Kidney (tissue), 13 donors: ENCODE measurements at regions not wholly inside any gene's neighbourhood (a gene's known extent, or its start where the extent isn't known, plus 50 kb on each side); places are given as distances from the start of the nearest gene placed in this dataset.

ENCODE experiments used
- DNase-seq, 5 donors: peaks; one replicate each; pipeline ENCODE4 v3.0.0-alpha.2; 2013 to 2020
- FAIRE-seq: peaks from 2 replicates; lab custom pipeline; 2012; peaks lifted over from hg19 to GRCh38; lab: Jason Lieb, UNC
- H3K27ac ChIP-seq, 2 donors: one replicate each; pipeline ENCODE4 v1.7.0; 2013; ENCODE audit warnings: low read depth in 2 of 2, low read length in 2 of 2, inconsistent platforms in 1 of 2
- H3K27me3 ChIP-seq: one replicate; pipeline ENCODE4 v1.7.1; 2013; ENCODE audit warnings: low read length, inconsistent platforms; ENCODE audit not compliant: control insufficient read depth, insufficient read depth
- H3K36me3 ChIP-seq, 3 donors: one replicate each; pipeline versions ENCODE4 v1.7.0 to v1.7.1; 2013; ENCODE audit warnings: low read length in 3 of 3, control low read depth in 1 of 3, inconsistent platforms in 1 of 3; ENCODE audit not compliant: insufficient read depth in 3 of 3, control insufficient read depth in 2 of 3
- H3K4me1 ChIP-seq, 3 donors: one replicate each; pipeline versions ENCODE4 v1.7.0 to v1.7.1; 2013; ENCODE audit warnings: low read length in 3 of 3, inconsistent platforms in 1 of 3, low read depth in 1 of 3; ENCODE audit not compliant: control insufficient read depth in 2 of 3, insufficient read depth in 2 of 3
- H3K4me3 ChIP-seq, 3 donors: one replicate each; pipeline versions ENCODE4 v1.7.0 to v1.8.1; 2013; ENCODE audit warnings: low read length in 3 of 3, control low read depth in 1 of 3, inconsistent platforms in 1 of 3
- H3K9ac ChIP-seq, 3 donors: one replicate each; pipeline versions ENCODE4 v1.7.0 to v1.7.1; 2013; ENCODE audit warnings: low read length in 3 of 3, control low read depth in 1 of 3, inconsistent platforms in 1 of 3
- H3K9me3 ChIP-seq, 3 donors: one replicate each; pipeline versions ENCODE4 v1.7.0 to v1.7.1; 2013; ENCODE audit warnings: low read length in 3 of 3, control low read depth in 1 of 3, inconsistent platforms in 1 of 3; ENCODE audit not compliant: control insufficient read depth in 2 of 3, insufficient read depth in 1 of 3
- intact Hi-C: fragments of 100-400 bp; cut with DNase I; formaldehyde crosslinking; loops from one replicate; pipeline ENCODE4 v1.11.1; 2022
- TF ChIP-seq, protein P1 (sequence below): IDR thresholded peaks from 3 replicates; pipeline ENCODE4 v1.5.1; 2012; ENCODE audit warnings: mild to moderate bottlenecking, moderate library complexity, borderline replicate concordance; ENCODE audit not compliant: insufficient read depth; ENCODE audit errors: extremely low read depth
- donor health status: control.
- donor health status: control.
- donor health status: control.
- donor health status: control.
- donor health status: control.
- donor health status: DM: yes; HTN: yes; CAD: no.
- donor health status: Normal renal cell carcinoma (clear cell type).

- FAIRE-seq (no peak), DNase-seq (peak in 3 of 5 donors; percentile 21 to 73 (median 49))
- no peak overlapping the region for H3K4me3 ChIP-seq
- H3K36me3 ChIP-seq, result no peaks in the 10 kb centered on the region
- no peaks in the 10 kb centered on the region for H3K27me3 ChIP-seq
- no peaks in the 10 kb centered on the region for H3K9me3 ChIP-seq
- H3K4me1 ChIP-seq, result no peaks in the 10 kb centered on the region
- H3K27ac ChIP-seq, result no peak overlapping the region
- TF ChIP-seq, protein P1, sequence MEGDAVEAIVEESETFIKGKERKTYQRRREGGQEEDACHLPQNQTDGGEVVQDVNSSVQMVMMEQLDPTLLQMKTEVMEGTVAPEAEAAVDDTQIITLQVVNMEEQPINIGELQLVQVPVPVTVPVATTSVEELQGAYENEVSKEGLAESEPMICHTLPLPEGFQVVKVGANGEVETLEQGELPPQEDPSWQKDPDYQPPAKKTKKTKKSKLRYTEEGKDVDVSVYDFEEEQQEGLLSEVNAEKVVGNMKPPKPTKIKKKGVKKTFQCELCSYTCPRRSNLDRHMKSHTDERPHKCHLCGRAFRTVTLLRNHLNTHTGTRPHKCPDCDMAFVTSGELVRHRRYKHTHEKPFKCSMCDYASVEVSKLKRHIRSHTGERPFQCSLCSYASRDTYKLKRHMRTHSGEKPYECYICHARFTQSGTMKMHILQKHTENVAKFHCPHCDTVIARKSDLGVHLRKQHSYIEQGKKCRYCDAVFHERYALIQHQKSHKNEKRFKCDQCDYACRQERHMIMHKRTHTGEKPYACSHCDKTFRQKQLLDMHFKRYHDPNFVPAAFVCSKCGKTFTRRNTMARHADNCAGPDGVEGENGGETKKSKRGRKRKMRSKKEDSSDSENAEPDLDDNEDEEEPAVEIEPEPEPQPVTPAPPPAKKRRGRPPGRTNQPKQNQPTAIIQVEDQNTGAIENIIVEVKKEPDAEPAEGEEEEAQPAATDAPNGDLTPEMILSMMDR, result no peak
- intact Hi-C loops, result no loop called here
- H3K9ac ChIP-seq, result no peak overlapping the region
These were observed 91.5 kb upstream of the NREP start for GRCh38 chr5:111848476-111848875.

DNA sequence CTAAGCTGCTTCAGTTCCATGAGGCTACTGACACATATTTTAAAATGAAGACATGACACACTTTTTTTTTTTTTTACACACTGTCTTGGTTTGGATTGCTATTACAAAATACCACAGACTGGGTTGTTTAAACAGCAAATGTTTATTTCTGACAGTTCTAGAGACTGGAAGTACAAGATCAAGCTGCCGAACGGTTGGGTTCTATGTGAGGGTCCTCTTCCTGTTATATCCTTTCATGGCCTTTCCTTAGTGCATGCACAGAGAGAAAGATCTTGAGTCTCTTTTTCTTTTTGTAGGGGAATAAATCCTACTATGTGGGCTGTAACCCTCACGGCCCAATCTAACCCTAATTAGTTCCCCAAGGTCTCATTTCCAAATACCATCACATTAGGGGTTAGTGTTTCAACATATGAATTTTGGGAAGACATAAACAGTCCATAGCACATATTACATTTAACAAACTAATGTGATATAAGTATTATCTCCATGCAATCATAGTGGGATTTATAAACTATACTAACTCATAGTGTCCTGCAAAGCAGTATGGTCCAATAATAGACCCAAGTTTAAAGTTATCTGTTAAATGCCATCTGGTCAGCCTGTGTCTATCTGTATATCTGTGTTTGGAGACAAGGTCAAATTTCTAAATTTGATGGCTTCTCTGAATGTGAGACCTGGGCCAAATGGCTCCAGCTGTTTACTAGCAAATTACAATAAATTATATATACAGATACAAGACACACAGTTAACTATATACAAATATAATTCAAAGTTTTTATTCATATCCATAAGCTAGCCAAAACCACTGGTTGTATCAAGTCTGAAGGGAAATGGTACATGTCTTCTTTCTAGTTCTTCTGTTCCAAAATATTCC lies 90.3 kb upstream of the NREP start:
- TF ChIP-seq, protein P1, result no peak
- DNase-seq, result peak in 2 of 5 donors; percentile 18 to 57
- no peak for FAIRE-seq
- intact Hi-C loops, result no loop called here
- Histone ChIP-seq H3K27ac (no peak overlapping the region), H3K9ac (no peak overlapping the region), H3K4me1 (no peaks in the 10 kb centered on the region), H3K27me3 (no peaks in the 10 kb centered on the region), H3K9me3 (no peaks in the 10 kb centered on the region), H3K36me3 (no peaks in the 10 kb centered on the region), H3K4me3 (no peak overlapping the region)

- DNase-seq (peak in 2 of 5 donors; percentile 64 to 70), FAIRE-seq (no peak)
- Histone ChIP-seq H3K36me3 (no peaks in the 10 kb centered on the region), H3K27me3 (no peaks in the 10 kb centered on the region), H3K4me1 (no peaks in the 10 kb centered on the region), H3K27ac (no peak overlapping the region), H3K9ac (no peak overlapping the region), H3K4me3 (no peak overlapping the region), H3K9me3 (no peaks in the 10 kb centered on the region)
- intact Hi-C loops, result no loop called here
- TF ChIP-seq, protein P1, result no peak
These were observed 83.2 kb upstream of the NREP start for GRCh38 chr5:111840036-111840674.
